ENCODE measurements at regions not wholly inside any gene's neighbourhood (a gene's known extent, or its start where the extent isn't known, plus 50 kb on each side); places are given as distances from the start of the nearest gene placed in this dataset.

DNA sequence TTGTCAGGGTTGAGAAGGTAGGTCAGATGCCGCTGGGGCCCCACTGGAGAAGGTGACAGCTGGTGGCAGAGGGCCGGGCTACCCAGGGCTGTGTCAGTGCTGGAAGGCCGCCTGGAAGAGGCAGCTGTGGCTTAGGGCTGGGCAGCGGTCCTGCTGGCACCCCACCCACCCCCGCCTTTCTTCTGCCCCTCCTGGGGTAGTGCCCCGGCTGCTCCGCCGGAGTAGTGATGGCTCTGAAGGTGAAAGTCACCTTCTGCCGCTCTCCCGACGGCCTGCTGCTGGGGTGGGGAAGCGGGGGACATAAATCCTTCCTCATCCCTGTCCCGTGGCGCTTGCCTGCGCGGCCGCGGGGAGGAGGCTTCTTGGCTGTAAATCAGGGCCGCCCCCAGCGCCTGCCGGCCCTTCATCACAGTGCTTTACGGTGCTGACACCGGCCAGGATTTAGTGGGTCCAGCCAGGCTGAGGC is 332.2 kb downstream of the DYSF start:
- TF ChIP-seq CTCF (conservative IDR thresholded peaks at IDR 0.05): no peak
- no peak for TF ChIP-seq EZH2 (IDR thresholded peaks at IDR 0.05; ENCODE audit: low read depth)

Measured in PC-9 (cell line).